ENCODE measurements at regions not wholly inside any gene's neighbourhood (a gene's known extent, or its start where the extent isn't known, plus 50 kb on each side); places are given as distances from the start of the nearest gene placed in this dataset.

GRCh38 chr3:43882976-43883680 lies 192.4 kb downstream of the ABHD5 start:
- Histone ChIP-seq H3K27ac (ENCODE audit: low read depth in 1 of 2, low read length in 1 of 2) (no peak overlapping the region), H3K36me3 (ENCODE audit: control insufficient read depth in 4 of 4, insufficient read depth in 4 of 4, low read length in 4 of 4) (no peaks in the 10 kb centered on the region), H3K9me3 (ENCODE audit: control insufficient read depth in 4 of 4, insufficient read depth in 3 of 4, low read length in 3 of 4) (peaks cover 0 to 5% (median 0%) of the 10 kb centered on the region in 4 donors), H3K4me1 (ENCODE audit: control insufficient read depth in 5 of 5, insufficient read depth in 5 of 5, low read length in 5 of 5) (peaks cover 3 to 22% (median 11%) of the 10 kb centered on the region in 5 donors), H3K27me3 (ENCODE audit: control insufficient read depth in 3 of 3, insufficient read depth in 3 of 3, low read length in 2 of 3) (no peaks in the 10 kb centered on the region), H3K4me3 (no peak overlapping the region), H3K9ac (ENCODE audit: insufficient read depth in 1 of 2, low read length in 2 of 2) (no peak overlapping the region)
- TF ChIP-seq CTCF (IDR thresholded peaks at IDR 0.05; ENCODE audit: control extremely low read depth, extremely low read depth), result no peak
- 88 to 91% methylated on average over 11 of the region's 11 CpGs for WGBS, 2 donors
- ATAC-seq (ENCODE audit: insufficient read depth, low FRiP score) (no peak), DNase-seq (no peak)

GRCh38 chr3:43883729-43884396 lies 193.1 kb downstream of the ABHD5 start:
- WGBS, 2 donors, result 67 to 85% methylated on average over 10 of the region's 10 CpGs
- Histone ChIP-seq H3K36me3 (ENCODE audit: control insufficient read depth in 4 of 4, insufficient read depth in 4 of 4, low read length in 4 of 4) (no peaks in the 10 kb centered on the region), H3K9ac (ENCODE audit: insufficient read depth in 1 of 2, low read length in 2 of 2) (no peak overlapping the region), H3K4me3 (no peak overlapping the region), H3K4me1 (ENCODE audit: control insufficient read depth in 5 of 5, insufficient read depth in 5 of 5, low read length in 5 of 5) (peaks cover 3 to 22% (median 11%) of the 10 kb centered on the region in 5 donors), H3K27me3 (ENCODE audit: control insufficient read depth in 3 of 3, insufficient read depth in 3 of 3, low read length in 2 of 3) (no peaks in the 10 kb centered on the region), H3K9me3 (ENCODE audit: control insufficient read depth in 4 of 4, insufficient read depth in 3 of 4, low read length in 3 of 4) (peaks cover 0 to 5% (median 0%) of the 10 kb centered on the region in 4 donors), H3K27ac (ENCODE audit: low read depth in 1 of 2, low read length in 1 of 2) (no peak overlapping the region)
- DNase-seq (peak; percentile 43 to 87 (median 71)), ATAC-seq (ENCODE audit: insufficient read depth, low FRiP score) (no peak)
- no peak for TF ChIP-seq CTCF (IDR thresholded peaks at IDR 0.05; ENCODE audit: control extremely low read depth, extremely low read depth)

- Histone ChIP-seq H3K27me3 (ENCODE audit: control insufficient read depth in 3 of 3, insufficient read depth in 3 of 3, low read length in 2 of 3) (no peaks in the 10 kb centered on the region), H3K9ac (ENCODE audit: insufficient read depth in 1 of 2, low read length in 2 of 2) (no peak overlapping the region), H3K36me3 (ENCODE audit: control insufficient read depth in 4 of 4, insufficient read depth in 4 of 4, low read length in 4 of 4) (no peaks in the 10 kb centered on the region), H3K27ac (ENCODE audit: low read depth in 1 of 2, low read length in 1 of 2) (no peak overlapping the region), H3K4me1 (ENCODE audit: control insufficient read depth in 5 of 5, insufficient read depth in 5 of 5, low read length in 5 of 5) (peaks cover 3 to 22% (median 11%) of the 10 kb centered on the region in 5 donors), H3K9me3 (ENCODE audit: control insufficient read depth in 4 of 4, insufficient read depth in 3 of 4, low read length in 3 of 4) (peaks cover 0 to 5% (median 0%) of the 10 kb centered on the region in 4 donors), H3K4me3 (no peak overlapping the region)
- WGBS, 2 donors, result 92 to 93% methylated on average over 7 of the region's 7 CpGs
- DNase-seq (no peak), ATAC-seq (ENCODE audit: insufficient read depth, low FRiP score) (no peak)
- TF ChIP-seq CTCF (IDR thresholded peaks at IDR 0.05; ENCODE audit: control extremely low read depth, extremely low read depth), result no peak
Measured at GRCh38 chr3:43884581-43884980, 193.8 kb downstream of the ABHD5 start.

Data from lung (tissue), 11 donors.